Cerebellar nuclear complex (tissue), 1 donor: ENCODE measurements at regions not wholly inside any gene's neighbourhood (a gene's known extent, or its start where the extent isn't known, plus 50 kb on each side); places are given as distances from the start of the nearest gene placed in this dataset.
A peak's percentile ranks its signal among the peaks of the same experiment; 100 is the strongest.
"Not testable (repeated sequence)": the region's sequence is repeated elsewhere in the genome, so short reads cannot be mapped to it uniquely, and the experiment has no call there.

ENCODE experiments used
- DNase-seq, 2 experiments: peaks; one replicate each; lab custom pipeline; 2025; lab: John Stamatoyannopoulos, UW

GRCh38 chr10:121137533-121137932 lies 286.4 kb downstream of the WDR11 start:
- no peak for DNase-seq

DNA sequence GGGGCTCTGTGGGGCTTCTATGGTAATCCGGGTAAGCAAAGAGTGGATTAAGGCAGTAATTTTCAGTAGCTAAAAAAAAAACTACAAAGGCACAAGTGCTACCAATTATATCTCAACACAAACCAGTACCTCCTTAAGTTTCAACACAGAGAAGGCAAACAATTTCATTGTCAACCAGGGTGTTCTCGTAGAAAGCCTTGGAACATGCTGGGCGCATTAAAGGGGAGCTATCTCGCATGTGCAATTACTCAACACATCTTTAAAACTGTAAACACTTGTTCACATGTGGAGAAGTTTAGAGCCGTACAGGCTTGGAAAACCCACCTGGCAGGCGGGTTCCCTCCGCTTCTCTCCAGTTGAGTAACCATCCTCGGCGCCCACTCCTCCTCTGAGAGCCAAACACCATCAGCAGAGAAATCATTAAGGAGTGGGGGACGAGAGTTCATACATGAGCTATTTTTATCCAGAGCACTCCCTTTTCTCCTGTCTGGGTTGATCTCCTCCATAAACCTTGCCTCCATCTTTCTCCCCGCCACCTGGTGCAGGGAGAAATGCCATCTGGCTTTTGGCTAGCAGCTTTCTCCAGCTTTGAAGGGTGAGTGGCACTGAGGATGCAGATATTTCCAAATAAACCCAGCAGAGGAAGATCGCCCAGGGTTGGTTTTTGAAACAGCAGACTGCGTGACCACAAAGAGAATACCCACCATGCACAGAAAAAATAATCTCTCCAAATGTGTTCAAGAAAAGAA lies 287.1 kb downstream of the WDR11 start:
- peak in 1 of 2 experiments; percentile 2 for DNase-seq

GRCh38 chr10:121138918-121139317 lies 287.8 kb downstream of the WDR11 start:
- no peak for DNase-seq

DNA sequence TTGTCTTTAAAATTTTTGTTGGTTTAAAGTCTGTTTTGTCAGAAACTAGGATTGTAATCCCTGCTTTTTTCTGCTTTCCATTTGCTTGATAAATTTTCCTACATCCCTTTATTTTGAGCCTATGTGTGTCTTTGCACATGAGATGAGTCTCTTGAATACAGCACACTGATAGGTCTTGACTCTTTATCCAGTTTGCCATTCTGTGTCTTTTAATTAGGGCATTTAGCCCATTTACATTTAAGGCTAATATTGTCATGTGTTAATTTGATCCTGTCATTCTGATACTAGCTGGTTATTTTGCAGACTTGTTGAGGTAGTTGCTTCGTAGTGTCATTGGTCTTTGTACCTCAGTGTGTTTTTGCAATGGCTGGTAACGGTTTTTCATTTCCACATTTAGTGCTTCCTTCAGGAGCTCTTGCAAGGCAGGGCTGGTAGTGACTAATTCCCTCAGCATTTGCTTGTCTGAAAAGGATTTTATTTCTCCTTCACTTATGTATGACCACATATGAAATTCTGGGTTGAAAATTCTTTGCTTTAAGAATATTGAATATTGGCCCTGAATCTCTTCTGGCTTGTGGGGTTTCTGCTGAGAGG lies 294.7 kb downstream of the WDR11 start:
- not testable (repeated sequence) for DNase-seq

GRCh38 chr10:121148921-121149320 lies 297.8 kb downstream of the WDR11 start:
- no peak for DNase-seq

DNA sequence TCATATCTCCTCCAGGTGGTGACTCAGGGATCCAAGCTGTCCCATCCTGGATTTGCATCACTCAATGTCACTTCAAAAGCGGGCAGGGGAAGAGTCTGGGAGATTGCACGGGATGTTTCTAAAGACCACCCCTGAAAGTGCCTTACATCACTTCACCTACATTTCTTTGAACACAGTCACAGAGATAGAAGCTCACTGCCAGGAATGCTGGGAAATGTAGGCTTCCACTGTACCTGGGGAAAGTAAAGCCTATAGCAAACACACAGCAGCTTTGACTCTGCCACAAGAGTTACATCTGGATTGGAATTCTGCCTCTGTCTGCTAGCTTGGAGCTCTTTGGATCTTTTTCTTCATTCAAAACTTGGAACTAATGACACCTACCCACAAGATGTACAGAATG lies 300.9 kb downstream of the WDR11 start:
- no peak for DNase-seq

GRCh38 chr10:121152935-121153334 lies 301.8 kb downstream of the WDR11 start:
- no peak for DNase-seq

- no peak for DNase-seq
Observed at GRCh38 chr10:121154310-121154709, 303.1 kb downstream of the WDR11 start.

GRCh38 chr10:121154846-121155245 lies 303.7 kb downstream of the WDR11 start:
- no peak for DNase-seq

- DNase-seq = no peak
Observed at GRCh38 chr10:121155742-121156474, 304.7 kb downstream of the WDR11 start.

DNA sequence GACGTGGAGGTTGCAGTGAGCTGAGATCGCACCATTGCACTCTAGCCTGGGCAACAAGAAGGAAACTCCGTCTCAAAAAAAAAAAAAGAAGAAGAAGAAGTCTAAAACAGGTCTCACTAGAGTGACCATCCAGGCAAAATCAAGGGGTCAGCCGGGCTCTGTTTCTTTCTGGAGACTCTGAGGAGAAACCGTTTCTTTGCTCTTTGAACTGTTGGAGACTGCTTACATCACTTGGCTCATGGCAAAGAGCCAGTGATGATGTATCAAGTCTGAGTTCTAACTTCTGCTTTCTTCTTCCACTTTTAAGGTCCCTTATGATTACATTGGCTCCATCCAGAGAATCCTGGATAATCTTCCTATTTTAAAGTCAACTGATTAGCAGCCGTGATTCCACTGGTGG lies 306.8 kb downstream of the WDR11 start:
- DNase-seq = no peak

DNA sequence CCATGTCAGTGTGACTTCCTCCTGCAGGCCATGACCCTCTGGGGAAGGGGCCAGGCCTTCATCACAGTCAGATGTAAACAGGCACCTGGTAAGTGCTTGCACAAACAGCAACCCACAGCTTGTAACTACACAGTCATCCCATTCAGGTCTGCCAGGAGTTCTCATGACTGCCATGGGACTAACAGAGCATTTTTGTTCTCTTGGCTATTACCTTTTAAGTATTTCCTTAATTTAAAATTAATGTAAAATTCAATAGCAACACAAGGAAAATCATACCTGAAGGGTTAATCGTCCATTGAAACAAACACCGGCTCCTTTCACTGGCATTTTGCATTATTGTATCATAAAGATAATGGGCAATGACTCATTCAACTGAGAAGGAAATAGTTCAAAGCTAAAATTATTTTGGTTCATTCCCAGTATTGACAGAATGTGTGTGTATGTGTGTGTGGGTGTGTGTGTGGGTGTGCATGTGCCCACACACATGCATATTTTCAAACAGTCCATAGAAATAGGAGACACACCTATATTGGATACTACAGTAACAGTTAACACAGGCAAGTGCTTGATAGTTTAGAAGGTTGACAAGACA lies 307.9 kb downstream of the WDR11 start:
- no peak for DNase-seq

DNA sequence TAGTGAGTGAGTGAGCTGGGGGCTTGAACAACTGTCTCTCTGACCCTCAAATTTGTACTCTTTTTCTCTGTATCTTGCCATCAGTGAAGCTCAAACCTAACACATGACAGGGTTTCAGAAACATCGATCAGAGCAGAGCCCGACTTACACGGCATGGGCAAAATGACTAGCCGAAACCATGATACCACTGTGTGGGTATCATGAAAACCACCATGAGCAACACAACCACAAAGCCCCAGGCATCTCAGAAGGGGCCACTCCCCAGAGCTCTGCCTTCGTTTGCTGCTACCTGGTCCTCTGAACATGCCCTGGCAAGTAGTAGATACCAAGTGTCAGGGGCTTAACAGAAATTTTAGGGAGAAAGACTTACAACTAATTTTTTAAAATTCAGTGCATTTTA lies 308.5 kb downstream of the WDR11 start:
- DNase-seq = no peak

- DNase-seq = no peak
Observed at GRCh38 chr10:121165276-121165675, 314.1 kb downstream of the WDR11 start.

DNA sequence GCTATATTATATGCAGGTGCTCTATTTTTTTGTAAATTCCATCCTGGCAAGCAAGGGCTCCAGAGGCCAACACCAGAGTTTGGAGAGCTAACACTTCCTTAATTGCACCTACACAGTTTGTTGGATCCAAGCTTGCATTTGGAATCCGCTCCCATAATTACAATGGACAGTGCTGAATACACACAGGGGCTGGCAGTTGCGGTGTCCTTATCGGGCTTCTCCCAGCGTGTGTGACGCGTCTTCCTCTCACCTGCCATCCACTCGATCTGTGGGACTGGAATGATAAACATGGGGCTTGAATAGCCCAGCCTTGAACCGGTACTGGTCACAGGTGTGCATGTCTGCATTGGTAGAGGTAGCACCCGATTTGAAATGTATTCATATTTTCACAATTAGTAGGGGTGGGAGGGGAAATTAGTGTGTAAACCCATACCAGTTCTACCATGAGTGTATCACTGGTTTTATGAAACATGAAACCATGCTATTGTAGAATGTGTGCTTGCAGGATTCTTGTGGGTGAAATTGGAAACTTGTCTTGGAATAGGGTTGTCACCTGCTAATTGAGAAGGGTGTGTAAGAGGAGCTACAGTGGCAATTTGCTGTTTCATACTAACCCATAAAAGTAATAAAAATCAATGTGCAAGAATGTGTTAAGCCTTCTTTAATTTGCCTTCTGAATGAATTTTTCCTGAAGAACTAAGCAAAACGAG lies 316.5 kb downstream of the WDR11 start:
- DNase-seq = no peak

DNA sequence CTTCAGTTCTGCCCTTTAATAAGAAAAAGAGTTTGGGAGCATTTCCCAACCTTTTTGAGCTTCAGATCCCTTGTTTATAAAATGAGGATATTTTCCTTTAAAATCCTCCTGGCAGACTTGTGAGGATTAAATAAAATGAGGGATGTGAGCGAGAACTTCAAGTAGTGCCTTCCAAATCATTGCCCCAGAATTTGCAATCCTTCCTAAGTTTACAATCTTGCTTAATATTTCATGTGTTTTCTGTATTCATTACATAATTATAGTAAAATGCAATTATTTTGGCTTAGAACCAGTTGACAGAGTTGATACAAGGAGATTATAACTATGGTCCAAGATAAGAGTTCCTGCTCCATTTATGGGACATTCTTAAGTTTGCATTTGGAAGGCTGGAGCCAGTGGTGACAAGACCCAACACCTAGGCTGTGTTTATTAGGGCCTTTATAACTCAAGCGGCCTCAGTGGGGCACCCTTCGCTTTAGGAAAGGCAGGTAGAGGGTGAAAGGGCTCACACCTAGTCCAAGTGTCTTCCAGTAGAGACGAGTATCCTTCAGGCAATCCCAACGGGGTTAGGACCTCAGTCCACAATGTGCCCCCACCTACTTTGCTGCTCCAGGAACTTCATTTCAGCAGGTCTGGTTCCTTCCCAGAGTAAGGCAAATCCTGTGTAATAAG lies 317.5 kb downstream of the WDR11 start:
- DNase-seq = no peak

GRCh38 chr10:121169406-121169805 lies 318.2 kb downstream of the WDR11 start:
- no peak for DNase-seq

- no peak for DNase-seq
Observed at GRCh38 chr10:121171825-121172787, 320.9 kb downstream of the WDR11 start.

DNA sequence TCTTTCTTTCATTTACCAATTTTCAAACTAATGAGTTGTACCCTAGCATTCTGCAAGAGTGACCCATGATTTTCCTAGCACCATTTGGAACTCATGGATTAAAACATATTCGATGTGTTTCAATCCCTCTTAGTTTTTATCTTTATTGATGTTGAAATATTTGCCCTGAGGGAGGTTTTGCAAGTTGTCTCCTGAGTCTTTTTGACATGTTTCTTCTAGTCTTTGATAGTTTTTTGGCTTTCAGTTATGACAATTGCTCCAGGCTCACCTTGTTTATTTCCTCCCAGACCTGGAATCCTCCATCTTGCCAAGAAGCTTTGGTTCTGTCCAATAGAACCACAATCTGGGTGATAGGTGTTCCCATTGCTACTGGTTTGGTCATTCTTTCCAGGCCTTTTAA lies 327.8 kb downstream of the WDR11 start:
- no peak for DNase-seq

DNA sequence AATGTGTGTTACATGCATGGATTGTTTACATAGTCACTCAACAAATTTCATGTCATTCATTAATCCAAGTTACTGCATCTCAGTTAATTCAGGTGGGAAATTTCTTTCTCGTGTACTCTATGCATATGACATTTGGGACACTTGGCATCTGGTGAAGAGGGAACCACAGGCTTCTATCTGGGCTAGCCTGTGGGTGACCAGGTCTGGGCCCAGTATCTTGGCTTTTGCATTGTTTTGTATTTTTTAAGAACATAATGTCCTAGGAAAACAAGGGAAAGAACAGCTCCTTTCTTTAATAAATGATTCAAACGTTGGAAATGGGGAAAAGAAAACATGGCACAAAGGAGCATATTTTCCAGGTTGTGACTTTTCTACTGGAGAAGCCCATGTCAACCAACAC lies 331.1 kb downstream of the WDR11 start:
- no peak for DNase-seq
